H1 (cell line): ENCODE measurements at regions not wholly inside any gene's neighbourhood (a gene's known extent, or its start where the extent isn't known, plus 50 kb on each side); places are given as distances from the start of the nearest gene placed in this dataset.

Source experiments
- USF2 ChIP-seq: IDR thresholded peaks from 2 replicates; pipeline ENCODE4 v1.6.1; 2011; ENCODE audit warnings: low read length, improper control_type of control experiment

DNA sequence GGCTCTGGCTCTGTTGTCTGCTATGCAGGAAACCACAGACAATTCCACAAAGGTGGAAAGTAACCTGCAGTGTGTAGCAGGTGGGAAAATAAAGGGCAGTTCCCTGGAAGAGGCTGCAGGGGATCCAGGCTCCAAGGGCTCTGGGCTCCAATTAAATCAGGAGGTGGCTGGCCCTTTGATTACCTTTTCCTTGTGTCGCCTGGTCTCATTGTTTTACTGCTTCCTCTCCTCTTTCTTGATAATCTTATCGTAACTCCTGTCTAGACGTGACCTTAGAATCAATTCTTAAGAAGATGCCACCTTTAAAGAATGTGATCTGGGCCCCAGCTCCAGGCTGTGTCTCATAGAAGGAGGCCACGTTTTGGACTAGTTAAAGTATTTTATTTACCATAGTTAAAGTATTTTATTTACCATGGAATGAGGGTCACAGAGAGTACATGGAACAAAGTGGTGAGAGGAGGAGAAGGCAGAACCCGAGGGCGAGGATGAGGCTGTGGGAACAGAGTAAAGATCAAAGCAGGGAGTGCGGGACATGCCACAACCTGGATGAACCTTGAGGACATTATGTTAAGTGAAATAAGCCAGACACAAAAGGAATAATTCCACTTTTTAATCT is 237.5 kb upstream of the STT3B start (continued):
- no peak for TF ChIP-seq USF2
